Stomach (tissue), 4 donors: ENCODE measurements at regions not wholly inside any gene's neighbourhood (a gene's known extent, or its start where the extent isn't known, plus 50 kb on each side); places are given as distances from the start of the nearest gene placed in this dataset.

Experiments used
- POLR2AphosphoS5 ChIP-seq, 3 donors: sonication (generic); formaldehyde crosslinking; IDR thresholded peaks; one replicate each; pipeline ENCODE4 v1.6.1; 2016; ENCODE audit warnings: antibody characterized with exemption in 3 of 3
- TF ChIP-seq, protein P1 (sequence below), 7 experiments: fragments of 450-650 bp in 4 of 7; fragments of 200-600 bp in 3 of 7; sonication (generic) in 3 of 7; IDR thresholded peaks; one replicate each; pipeline ENCODE4 v1.5.1; 2016 to 2019; ENCODE audit warnings: antibody characterized with exemption in 7 of 7, control low read depth in 2 of 7, mild to moderate bottlenecking in 1 of 7

- peak in 1 of 3 donors; percentile 49 for TF ChIP-seq POLR2AphosphoS5 (IDR thresholded peaks at IDR 0.05)
- TF ChIP-seq, protein P1, sequence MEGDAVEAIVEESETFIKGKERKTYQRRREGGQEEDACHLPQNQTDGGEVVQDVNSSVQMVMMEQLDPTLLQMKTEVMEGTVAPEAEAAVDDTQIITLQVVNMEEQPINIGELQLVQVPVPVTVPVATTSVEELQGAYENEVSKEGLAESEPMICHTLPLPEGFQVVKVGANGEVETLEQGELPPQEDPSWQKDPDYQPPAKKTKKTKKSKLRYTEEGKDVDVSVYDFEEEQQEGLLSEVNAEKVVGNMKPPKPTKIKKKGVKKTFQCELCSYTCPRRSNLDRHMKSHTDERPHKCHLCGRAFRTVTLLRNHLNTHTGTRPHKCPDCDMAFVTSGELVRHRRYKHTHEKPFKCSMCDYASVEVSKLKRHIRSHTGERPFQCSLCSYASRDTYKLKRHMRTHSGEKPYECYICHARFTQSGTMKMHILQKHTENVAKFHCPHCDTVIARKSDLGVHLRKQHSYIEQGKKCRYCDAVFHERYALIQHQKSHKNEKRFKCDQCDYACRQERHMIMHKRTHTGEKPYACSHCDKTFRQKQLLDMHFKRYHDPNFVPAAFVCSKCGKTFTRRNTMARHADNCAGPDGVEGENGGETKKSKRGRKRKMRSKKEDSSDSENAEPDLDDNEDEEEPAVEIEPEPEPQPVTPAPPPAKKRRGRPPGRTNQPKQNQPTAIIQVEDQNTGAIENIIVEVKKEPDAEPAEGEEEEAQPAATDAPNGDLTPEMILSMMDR (IDR thresholded peaks at IDR 0.05), result no peak
These were observed 253.1 kb downstream of the TLR4 start for GRCh38 chr9:117957267-117957666.
